SIG-M5 (cell line): ENCODE measurements at regions not wholly inside any gene's neighbourhood (a gene's known extent, or its start where the extent isn't known, plus 50 kb on each side); places are given as distances from the start of the nearest gene placed in this dataset.

Experiments
- DNase-seq: peaks from one replicate; lab custom pipeline; 2025; lab: John Stamatoyannopoulos, UW

DNA sequence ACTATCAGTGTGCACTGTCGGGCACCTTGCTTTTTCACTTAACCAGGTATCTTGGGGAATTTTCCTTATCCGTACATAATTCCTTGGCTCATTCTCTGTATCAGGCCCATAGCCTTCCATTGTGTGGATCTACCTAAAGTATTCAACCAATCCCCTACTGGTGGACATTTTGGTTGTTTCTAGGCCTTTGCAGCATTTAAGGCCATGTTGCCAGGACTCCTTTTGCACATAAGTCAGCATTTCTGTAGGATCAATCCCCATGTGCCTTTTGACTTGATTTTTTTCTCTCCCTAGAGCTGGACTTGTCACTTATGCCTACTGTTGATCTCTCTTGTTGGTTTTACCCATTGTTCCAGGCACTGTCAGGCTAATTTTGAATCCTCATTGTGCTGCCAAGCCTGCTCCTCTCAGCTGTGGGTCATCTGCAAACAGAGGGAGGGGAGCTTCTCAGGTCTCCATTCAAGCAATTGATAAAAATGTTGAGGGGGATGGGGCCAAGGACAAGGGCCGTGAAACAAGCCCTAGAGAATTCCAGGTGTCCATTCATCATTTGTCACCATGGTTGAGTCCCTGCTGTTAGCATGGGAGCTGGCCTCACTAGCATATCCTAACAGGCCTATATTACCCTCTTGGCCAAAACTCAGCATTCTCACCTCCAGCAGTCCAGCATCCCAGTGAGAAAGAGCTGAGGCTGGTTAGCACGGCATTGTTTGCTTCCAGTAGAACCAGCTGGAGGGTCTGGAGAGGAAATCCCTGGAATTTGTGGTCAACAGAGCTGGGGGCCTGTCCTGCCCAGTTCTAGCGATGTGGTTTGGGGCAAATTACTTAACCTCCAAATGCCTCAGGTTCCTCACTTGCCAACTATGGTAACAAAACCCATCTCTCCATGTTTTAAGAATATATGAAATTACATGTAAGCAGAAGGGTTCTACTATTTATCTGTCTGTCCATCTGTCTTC lies 178.4 kb downstream of the MRPL14 start:
- DNase-seq: no peak

GRCh38 chr6:43947860-43948259 lies 177.8 kb downstream of the VEGFA start:
- DNase-seq: no peak

GRCh38 chr6:43946641-43947363 lies 176.8 kb downstream of the VEGFA start:
- no peak for DNase-seq

GRCh38 chr6:43945768-43946080 lies 175.7 kb downstream of the VEGFA start:
- no peak for DNase-seq

- DNase-seq: no peak
Measured at GRCh38 chr6:43944908-43945767, 175.1 kb downstream of the VEGFA start.

DNA sequence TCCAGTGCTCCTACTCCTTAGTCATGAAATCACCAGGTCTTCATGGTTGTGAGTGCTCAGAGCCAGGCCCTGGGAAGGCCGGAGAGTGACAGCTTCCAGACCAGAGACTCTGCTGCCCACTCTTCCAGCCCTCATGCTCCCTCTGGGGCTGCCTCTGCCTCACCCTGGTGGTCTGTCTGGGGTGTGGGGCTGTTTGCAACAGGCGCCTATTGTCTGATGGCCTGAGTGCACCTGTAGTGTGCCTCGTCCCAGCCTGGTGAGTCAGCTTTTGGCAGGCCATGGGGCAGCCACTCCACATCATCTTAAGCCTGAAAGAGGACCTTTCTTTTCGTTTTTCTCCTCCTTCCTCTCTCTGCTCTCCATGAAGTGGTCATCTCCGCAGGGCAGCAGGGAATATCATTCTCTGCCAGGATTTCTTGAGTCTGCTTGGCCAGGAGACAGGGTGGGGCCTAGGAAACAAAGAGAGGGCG lies 173.8 kb downstream of the VEGFA start:
- no peak for DNase-seq

DNA sequence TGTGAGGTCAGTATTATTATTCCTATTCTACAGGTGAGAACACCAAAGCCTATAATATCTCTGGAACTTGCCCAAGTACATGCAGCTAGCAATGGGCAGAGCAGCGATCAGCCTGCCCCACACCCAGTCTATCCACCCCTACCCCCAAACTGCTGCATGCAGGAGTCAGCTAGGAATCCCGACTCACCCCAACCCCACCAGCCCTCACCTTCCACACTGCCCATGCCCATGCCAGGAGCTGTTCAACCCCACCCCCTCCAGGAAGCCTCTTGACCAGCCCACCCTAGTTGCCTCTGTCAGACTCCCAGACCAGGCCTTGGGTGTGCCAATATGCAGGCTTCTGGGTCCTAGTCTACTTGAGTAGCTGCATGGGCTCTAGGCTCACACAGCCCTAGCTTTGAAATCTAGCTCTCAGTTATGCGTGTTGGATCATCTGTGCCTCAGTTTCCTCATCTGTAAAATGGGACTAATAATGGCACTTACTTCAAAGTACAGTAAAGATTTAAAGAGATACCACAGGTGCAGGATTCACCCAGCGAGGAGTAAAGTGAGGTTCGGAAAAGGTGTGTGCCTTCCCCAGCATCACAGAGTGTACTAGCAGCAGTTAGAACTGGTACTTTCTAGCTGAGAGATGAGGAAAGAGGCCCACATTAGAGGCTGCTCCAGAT lies 173.2 kb downstream of the VEGFA start:
- DNase-seq: no peak

DNA sequence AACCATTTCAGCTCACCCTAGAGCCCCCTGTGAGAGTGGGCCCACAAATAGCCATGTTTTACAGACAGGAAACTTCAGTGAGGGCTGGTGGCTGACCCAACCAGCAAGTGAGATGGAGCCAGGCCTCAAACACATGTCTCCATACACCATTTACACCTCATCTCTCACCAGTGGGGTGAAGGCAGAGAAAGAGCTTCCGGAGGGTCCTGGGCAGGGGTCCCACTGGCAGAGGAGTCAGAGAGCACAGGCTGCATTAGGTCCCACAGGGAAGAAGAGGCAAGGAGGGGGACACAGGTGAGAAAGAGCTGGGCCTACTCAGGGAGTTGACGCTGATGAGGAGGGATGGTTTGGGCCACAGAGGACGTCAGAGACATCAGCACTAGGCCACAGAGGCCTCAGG lies 172.6 kb downstream of the VEGFA start:
- DNase-seq: no peak

GRCh38 chr6:43942011-43942442 lies 172.0 kb downstream of the VEGFA start:
- DNase-seq: no peak

GRCh38 chr6:43941174-43941573 lies 171.2 kb downstream of the VEGFA start:
- no peak for DNase-seq

GRCh38 chr6:43940393-43941087 lies 170.5 kb downstream of the VEGFA start:
- DNase-seq: no peak

DNA sequence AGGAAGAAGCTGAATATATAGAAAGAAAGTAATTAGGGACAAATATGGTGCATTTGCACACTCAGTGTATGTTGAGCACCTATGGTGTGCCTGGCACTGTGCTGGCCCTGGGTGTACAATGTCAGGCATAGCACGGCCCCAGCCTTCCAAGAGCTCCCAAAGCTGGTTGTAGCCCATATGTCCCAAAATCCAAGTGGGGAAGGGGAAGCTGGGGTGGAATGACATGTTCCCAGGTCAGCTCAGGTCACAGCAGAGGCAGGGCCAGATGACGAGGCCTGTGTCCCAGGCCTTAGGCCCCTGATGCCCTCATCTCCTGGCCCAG lies 170.0 kb downstream of the VEGFA start:
- no peak for DNase-seq

- no peak for DNase-seq
Measured at GRCh38 chr6:43939281-43940070, 169.5 kb downstream of the VEGFA start.

DNA sequence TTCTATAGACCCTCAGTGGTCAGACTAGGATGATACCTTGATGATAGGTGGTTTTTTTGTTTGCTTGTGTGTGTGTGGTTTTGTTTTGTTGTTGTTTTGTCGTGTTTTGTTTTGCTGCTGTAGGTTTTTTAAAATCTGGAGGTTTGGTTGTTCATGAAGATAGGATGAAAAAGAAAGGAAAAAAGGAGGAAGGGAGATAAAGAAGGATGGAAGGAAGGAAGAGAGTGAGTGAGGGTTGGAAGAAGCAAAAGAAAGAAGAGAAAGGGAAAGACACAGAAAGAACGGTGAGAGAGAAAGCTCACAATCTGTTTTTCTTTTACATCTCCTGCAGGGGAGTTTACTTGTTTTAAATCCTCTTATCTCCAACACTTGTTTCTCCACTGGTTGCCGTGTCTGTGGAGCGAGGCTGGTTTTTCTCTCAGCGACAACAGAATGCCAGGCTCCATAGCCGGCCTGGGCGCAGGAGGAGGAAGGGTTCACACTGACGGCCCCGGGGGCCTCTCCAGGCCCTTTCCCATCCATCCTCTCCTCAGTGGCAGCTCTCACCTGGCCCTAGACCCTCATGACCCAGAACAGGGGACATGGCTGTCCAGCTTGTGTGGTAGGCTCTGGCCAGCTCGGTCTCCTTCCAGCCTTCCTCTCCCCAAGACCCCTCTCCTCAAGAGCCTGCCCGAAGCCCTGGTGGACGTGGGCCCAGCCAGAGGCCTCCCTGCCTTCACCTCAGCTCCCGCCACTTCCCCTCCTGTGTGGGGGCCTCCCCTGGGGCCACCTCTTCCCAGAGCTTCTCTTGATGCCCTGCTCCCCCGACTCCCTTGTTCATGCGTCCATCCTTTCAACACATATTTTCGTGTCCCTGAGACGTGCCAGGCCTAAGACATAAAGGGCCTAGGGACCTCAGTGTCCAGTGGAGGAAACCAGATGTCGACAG lies 168.4 kb downstream of the VEGFA start:
- no peak for DNase-seq

DNA sequence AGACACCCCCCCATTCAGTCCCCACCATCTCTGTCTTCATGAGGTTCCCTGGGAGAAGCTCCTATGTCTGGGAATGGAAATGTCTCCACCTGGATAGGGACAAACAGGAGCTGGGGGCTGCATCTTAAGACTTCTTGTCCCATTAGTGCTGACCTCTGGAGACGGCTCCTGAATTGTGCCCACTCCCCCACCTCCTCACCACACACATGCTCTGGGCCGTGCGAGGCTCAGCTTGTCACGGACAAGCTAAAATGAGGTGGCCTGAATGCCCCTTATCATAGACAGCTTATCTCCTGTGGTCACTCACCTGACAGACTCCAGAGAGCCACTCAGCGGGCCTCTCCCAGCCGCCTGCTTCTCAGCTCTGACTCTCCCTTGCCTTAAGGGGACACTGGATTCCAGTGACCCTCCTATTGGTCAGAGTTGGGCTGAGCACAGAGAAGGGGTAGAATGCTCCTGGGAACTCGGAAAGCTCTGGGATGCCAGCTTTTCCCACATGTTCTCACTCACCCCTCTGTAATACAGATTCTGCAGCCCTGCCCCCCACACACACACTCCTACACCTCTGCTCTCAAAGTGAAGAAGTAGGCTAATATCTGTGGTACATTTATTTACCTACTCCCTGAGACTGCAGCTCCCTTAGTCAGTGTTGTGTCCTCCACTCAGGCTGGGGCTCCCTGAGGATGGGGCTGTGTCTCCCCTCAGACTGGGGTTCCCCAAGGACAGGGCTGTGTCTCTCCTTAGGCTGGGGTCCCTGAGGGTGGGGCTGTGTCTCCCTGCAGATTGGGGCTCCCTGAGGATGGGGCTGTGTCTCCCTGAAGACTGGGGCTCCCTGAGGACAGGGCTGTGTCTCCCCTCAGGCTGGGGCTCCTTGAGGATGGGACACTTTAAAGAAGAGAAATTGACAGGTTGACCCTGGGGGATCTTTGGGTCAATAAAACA lies 167.5 kb downstream of the VEGFA start:
- DNase-seq: no peak

DNA sequence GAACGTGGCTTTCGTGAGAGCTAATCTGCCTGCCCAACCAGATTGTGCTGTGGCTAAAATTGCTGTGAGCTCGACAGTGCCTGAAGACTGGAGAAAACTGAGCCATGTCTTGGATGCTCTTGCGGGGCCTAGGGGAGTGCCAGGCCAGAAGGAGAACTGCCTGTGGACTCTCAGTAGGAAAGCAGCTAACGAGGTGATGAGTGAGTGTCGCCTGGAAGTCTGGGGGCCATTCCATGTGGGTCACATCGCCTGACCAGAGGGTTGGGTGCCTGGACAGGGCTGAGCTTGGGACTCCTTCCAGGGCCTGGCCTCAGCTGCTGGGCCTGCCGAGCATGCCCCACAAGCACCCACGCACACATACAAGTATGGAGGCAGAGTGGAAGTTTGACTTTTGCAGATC lies 166.5 kb downstream of the VEGFA start:
- no peak for DNase-seq

DNA sequence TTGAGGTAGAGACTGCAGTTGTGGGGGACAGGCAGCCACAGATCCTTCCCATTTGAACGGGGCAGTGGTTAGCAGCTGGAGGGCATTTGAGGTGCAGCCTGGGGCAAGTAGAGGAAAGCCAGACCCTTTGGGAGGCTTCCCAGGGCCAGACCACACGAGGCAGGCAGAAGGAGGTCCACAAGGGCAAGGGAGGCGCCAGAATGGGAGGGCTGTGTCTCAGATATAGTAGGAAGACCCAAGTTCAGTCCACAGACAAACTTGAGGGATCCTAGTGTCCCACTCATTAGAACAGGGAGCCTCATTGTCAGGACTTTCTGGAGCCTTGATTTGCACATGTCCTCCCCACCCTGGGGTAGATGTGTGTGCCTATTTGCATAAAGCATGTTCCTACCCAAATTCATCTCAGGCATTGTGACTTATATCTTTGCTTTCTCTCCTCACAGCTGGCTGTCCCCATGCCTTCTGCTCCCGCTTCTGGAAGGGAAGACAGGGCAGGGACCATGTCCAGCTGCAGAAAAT lies 166.0 kb downstream of the VEGFA start:
- no peak for DNase-seq
